ENCODE measurements at regions not wholly inside any gene's neighbourhood (a gene's known extent, or its start where the extent isn't known, plus 50 kb on each side); places are given as distances from the start of the nearest gene placed in this dataset.
"Not testable (repeated sequence)": the region's sequence is repeated elsewhere in the genome, so short reads cannot be mapped to it uniquely, and the experiment has no call there.

DNA sequence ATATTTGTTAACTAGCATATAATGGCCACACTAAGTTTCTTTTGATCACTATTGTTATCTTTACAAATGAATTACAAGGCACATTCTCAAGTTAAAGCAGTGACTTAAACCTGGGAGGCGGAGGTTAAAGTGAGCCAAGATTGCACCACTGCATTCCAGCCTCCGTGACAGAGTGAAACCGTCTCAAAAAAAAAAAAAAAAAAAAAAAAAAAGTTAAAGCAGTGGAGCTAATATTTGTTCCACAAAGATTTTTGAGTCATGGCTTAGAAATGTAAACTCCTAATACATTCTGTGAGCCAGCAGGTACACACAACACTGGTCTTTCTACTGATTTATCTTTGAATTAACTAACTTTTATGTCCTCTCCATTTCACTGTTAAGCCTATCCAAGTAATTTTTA is 221.7 kb upstream of the HTR1E start:
- DNase-seq (ENCODE audit: low spot score): no peak
- Histone ChIP-seq H3K4me1 (ENCODE audit: insufficient read depth, poor library complexity, severe bottlenecking) (peaks cover 6% of the 10 kb centered on the region), H3K27ac (ENCODE audit: poor library complexity, severe bottlenecking) (no peak overlapping the region), H3K36me3 (ENCODE audit: low read depth) (no peaks in the 10 kb centered on the region), H3K4me3 (ENCODE audit: severe bottlenecking) (no peak overlapping the region), H3K9me3 (ENCODE audit: severe bottlenecking) (no peaks in the 10 kb centered on the region), H3K27me3 (ENCODE audit: insufficient read depth, poor library complexity, severe bottlenecking) (no peaks in the 10 kb centered on the region)
- ATAC-seq (ENCODE audit: low read depth): peak; percentile 94
- TF ChIP-seq, protein P1, sequence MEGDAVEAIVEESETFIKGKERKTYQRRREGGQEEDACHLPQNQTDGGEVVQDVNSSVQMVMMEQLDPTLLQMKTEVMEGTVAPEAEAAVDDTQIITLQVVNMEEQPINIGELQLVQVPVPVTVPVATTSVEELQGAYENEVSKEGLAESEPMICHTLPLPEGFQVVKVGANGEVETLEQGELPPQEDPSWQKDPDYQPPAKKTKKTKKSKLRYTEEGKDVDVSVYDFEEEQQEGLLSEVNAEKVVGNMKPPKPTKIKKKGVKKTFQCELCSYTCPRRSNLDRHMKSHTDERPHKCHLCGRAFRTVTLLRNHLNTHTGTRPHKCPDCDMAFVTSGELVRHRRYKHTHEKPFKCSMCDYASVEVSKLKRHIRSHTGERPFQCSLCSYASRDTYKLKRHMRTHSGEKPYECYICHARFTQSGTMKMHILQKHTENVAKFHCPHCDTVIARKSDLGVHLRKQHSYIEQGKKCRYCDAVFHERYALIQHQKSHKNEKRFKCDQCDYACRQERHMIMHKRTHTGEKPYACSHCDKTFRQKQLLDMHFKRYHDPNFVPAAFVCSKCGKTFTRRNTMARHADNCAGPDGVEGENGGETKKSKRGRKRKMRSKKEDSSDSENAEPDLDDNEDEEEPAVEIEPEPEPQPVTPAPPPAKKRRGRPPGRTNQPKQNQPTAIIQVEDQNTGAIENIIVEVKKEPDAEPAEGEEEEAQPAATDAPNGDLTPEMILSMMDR (IDR thresholded peaks at IDR 0.05; ENCODE audit: poor library complexity, severe bottlenecking): no peak

DNA sequence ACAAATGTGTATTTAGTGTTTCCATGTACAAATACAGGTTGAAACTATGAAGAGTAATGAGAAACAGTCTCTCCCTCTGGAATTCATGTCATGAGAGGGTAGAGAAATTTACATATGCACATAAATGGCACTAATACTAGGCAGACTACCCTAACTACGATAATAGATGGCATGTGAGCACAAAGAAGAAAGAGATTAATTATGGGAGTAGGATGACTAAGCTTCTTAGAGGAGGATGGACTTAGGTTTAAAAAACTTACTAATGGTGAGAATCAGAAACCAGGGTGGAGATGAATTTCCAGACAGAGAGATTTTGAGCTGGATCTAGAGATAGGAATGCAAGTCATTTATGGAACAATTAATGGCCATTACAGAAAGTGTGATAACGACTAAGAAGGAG is 225.3 kb upstream of the HTR1E start:
- TF ChIP-seq, protein P1 (IDR thresholded peaks at IDR 0.05; ENCODE audit: poor library complexity, severe bottlenecking): no peak
- Histone ChIP-seq H3K36me3 (ENCODE audit: low read depth) (no peaks in the 10 kb centered on the region), H3K4me3 (ENCODE audit: severe bottlenecking) (no peak overlapping the region), H3K27ac (ENCODE audit: poor library complexity, severe bottlenecking) (no peak overlapping the region), H3K9me3 (ENCODE audit: severe bottlenecking) (no peaks in the 10 kb centered on the region), H3K27me3 (ENCODE audit: insufficient read depth, poor library complexity, severe bottlenecking) (no peaks in the 10 kb centered on the region), H3K4me1 (ENCODE audit: insufficient read depth, poor library complexity, severe bottlenecking) (peaks cover 6% of the 10 kb centered on the region)
- DNase-seq (ENCODE audit: low spot score) (no peak), ATAC-seq (ENCODE audit: low read depth) (no peak)

DNA sequence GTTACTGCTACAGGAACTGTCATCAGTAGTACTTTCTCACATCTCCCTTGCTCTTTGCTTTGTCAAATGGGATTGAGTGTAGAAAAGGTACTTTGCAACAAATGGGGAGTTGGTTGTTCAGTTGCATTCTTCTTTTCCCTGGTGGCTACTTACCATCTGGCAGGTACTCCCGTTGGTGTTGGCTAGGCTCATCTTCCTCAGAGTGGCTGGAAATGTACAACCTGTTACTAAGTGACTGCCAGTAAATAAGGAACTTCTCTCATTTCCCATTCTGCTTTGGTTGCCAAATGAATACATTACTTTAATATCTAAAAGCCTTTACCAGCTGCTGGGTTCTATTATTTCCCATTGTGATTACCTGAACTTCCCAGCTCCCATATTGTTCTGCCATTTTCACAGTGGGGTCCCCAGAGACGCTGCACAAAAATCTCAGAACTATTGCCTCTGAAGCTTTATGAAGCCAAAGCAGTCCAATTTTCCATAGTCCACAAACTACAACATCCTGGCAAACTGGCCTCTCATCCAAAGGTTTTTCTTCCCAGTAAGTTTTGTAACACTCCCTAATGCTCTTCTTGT is 229.7 kb upstream of the HTR1E start:
- Histone ChIP-seq H3K9me3 (ENCODE audit: severe bottlenecking) (no peaks in the 10 kb centered on the region), H3K27ac (ENCODE audit: poor library complexity, severe bottlenecking) (no peak overlapping the region), H3K4me3 (ENCODE audit: severe bottlenecking) (no peak overlapping the region), H3K4me1 (ENCODE audit: insufficient read depth, poor library complexity, severe bottlenecking) (no peaks in the 10 kb centered on the region), H3K27me3 (ENCODE audit: insufficient read depth, poor library complexity, severe bottlenecking) (no peaks in the 10 kb centered on the region), H3K36me3 (ENCODE audit: low read depth) (no peaks in the 10 kb centered on the region)
- DNase-seq (ENCODE audit: low spot score) (no peak), ATAC-seq (ENCODE audit: low read depth) (no peak)
- TF ChIP-seq, protein P1 (IDR thresholded peaks at IDR 0.05; ENCODE audit: poor library complexity, severe bottlenecking): no peak

DNA sequence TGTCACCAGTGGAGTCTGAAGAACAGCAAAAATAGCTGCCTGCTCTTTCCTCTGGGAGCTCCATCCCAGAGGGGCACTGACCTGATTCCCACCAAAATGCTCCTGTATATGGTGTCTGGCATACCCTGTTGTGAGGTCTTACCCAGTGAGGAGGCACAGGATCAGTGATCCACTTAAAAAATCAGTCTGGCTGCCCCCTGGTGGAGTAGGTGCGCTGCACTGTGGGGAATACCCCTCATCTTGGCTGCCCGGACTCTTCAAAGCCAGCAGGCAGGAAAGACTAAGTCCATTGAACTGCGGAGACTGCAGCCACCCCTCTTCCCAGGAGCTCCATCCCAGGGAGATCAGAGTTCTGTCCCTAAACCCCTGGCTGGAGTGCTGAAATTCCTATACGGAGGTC is 230.9 kb upstream of the HTR1E start:
- Histone ChIP-seq H3K27me3 (ENCODE audit: insufficient read depth, poor library complexity, severe bottlenecking) (no peaks in the 10 kb centered on the region), H3K9me3 (ENCODE audit: severe bottlenecking) (no peaks in the 10 kb centered on the region), H3K27ac (ENCODE audit: poor library complexity, severe bottlenecking) (no peak overlapping the region), H3K4me3 (ENCODE audit: severe bottlenecking) (no peak overlapping the region), H3K4me1 (ENCODE audit: insufficient read depth, poor library complexity, severe bottlenecking) (no peaks in the 10 kb centered on the region), H3K36me3 (ENCODE audit: low read depth) (no peaks in the 10 kb centered on the region)
- DNase-seq (ENCODE audit: low spot score) (no peak), ATAC-seq (ENCODE audit: low read depth) (no peak)
- TF ChIP-seq, protein P1 (IDR thresholded peaks at IDR 0.05; ENCODE audit: poor library complexity, severe bottlenecking): no peak

DNA sequence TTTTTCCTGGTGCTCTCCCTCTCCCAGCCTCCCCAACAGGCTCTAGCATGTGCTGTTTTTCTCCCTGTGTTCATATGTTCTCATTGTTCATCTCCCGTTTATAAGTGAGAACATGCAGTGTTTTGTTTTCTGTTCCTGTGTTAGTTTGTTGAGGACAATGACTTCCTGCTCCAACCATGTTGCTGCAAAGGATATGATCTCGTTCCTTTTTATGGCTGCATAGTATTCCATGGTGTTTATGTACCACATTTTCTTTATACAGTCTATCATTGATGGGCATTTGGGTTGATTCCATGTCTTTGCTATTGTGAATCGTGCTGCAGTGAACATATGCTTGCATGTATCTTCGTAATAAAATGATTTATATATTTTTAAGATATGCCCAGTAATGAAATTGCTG is 236.1 kb upstream of the HTR1E start:
- not testable (repeated sequence) for H3K4me3 ChIP-seq (ENCODE audit: severe bottlenecking); H3K27me3 ChIP-seq (ENCODE audit: insufficient read depth, poor library complexity, severe bottlenecking); DNase-seq (ENCODE audit: low spot score); H3K36me3 ChIP-seq (ENCODE audit: low read depth); H3K27ac ChIP-seq (ENCODE audit: poor library complexity, severe bottlenecking); H3K4me1 ChIP-seq (ENCODE audit: insufficient read depth, poor library complexity, severe bottlenecking); H3K9me3 ChIP-seq (ENCODE audit: severe bottlenecking); ATAC-seq (ENCODE audit: low read depth)

Data from RWPE2 (cell line).